Testis (tissue), 2 donors: ENCODE measurements at regions not wholly inside any gene's neighbourhood (a gene's known extent, or its start where the extent isn't known, plus 50 kb on each side); places are given as distances from the start of the nearest gene placed in this dataset.
"Not testable (repeated sequence)": the region's sequence is repeated elsewhere in the genome, so short reads cannot be mapped to it uniquely, and the experiment has no call there.

Experiments
- POLR2A ChIP-seq: fragments of 450-650 bp; IDR thresholded peaks from one replicate; pipeline ENCODE4 v1.6.1; 2017; ENCODE audit warnings: antibody characterized with exemption, mild to moderate bottlenecking, moderate library complexity
- TF ChIP-seq, protein P1 (sequence below), 3 experiments: fragments of 450-650 bp in 2 of 3; fragments of 200-600 bp in 1 of 3; sonication (generic) in 1 of 3; IDR thresholded peaks; one replicate each; pipeline ENCODE4 v1.5.1; 2016 to 2019; ENCODE audit warnings: antibody characterized with exemption in 3 of 3, mild to moderate bottlenecking in 2 of 3, moderate library complexity in 1 of 3

DNA sequence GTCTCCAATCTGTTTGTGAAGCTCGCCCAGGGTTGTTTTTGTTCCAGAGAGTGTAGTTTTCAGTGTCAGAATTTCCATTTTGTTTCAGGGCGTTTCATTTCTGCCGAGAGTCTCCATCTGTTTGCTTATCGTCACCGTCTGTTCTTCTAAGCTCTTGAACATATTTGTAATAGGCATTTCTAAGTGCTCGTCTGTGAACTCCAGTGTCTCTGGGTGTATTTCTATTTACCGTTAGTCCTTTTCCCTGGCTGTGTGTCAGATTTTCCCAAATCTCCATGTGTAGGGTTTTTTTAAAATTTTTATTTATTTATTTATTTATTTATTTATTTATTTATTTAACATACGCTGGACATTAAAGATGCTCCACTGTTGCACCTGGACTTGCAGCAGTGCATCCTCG is 62.5 kb upstream of the LRPAP1 start:
- TF ChIP-seq, protein P1, sequence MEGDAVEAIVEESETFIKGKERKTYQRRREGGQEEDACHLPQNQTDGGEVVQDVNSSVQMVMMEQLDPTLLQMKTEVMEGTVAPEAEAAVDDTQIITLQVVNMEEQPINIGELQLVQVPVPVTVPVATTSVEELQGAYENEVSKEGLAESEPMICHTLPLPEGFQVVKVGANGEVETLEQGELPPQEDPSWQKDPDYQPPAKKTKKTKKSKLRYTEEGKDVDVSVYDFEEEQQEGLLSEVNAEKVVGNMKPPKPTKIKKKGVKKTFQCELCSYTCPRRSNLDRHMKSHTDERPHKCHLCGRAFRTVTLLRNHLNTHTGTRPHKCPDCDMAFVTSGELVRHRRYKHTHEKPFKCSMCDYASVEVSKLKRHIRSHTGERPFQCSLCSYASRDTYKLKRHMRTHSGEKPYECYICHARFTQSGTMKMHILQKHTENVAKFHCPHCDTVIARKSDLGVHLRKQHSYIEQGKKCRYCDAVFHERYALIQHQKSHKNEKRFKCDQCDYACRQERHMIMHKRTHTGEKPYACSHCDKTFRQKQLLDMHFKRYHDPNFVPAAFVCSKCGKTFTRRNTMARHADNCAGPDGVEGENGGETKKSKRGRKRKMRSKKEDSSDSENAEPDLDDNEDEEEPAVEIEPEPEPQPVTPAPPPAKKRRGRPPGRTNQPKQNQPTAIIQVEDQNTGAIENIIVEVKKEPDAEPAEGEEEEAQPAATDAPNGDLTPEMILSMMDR (IDR thresholded peaks at IDR 0.05): not testable (repeated sequence)
- TF ChIP-seq POLR2A: not testable (repeated sequence)
